NCI-H510A (cell line): ENCODE measurements at regions not wholly inside any gene's neighbourhood (a gene's known extent, or its start where the extent isn't known, plus 50 kb on each side); places are given as distances from the start of the nearest gene placed in this dataset.
"Not testable (repeated sequence)": the region's sequence is repeated elsewhere in the genome, so short reads cannot be mapped to it uniquely, and the experiment has no call there.

ENCODE experiments used
- DNase-seq: peaks from one replicate; lab custom pipeline; 2025; lab: John Stamatoyannopoulos, UW

DNA sequence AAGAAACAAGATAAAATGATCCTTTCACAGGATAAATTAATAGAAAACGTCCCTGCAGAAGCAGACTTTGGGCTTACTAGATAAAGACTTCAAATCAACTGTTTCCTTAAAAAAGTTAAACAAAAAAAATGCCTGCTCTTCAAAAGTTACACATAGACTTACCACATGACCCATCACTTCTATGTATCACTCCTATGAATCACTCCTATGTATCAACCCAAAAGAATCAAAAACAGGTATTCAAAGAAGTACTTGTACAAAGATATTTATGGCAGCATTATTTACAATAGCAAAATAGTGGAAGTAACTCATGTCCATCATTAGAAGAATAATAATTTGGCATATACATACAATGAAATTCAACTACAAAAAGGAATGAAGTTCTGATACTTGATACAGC lies 56.3 kb upstream of the PRDM9 start:
- no peak for DNase-seq

DNA sequence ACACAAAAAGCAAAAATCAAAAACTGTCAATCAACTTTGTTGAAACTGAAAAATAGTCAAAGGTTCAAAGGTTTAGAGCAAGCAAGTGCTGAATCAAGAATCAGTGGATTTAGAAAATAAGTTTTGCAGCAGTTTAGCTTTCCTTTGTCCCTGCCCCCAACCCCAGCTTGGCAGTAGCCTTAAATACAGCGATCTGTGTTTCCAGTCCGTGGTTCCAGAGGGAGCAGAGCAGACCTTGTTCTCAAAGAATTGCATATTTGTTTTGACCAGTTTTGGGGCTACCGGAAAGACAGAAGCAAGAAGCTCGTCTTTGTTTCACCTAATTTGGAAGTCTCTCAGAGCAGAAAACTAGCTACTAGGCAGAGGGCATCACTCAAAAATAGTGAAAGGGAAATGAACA lies 57.2 kb upstream of the PRDM9 start:
- DNase-seq: no peak

DNA sequence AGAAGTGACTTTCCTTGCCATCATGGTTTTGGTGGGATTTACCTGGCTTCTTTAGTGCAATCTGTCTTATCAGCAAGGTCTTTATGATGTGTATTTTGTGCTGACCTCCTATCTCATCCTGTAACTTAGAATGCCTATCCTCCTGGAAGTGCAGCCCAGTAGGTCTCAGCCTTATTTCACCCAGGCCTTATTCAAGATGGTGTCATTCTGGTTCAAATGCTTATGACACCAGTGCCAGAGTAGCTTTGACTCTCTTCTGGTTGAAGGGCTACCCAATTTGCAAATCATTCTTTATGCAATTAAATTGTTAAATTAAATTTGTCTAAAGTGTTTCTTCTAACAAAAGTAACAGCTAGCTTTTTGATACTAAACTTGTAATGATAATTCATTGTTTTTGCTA lies 58.8 kb upstream of the PRDM9 start:
- no peak for DNase-seq

DNA sequence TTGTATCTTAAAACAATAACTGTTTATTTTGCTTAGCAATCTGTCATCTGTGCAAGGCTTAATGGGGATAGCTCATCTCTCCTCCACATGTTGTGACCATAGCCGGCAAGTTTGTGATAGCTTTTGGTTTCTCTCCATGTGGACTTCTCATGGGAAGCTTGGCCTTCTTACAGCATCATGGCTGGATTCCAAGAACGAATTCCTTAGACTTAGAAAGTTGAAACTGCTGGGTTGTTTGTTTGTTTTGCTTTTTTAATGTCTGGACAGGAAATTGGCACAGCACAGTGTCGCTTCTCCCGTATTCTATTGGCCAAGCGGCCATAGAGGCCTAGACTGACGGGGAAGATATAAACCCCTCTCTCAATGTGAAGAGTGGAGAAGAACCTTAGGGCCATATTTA lies 61.0 kb upstream of the PRDM9 start:
- DNase-seq: no peak

DNA sequence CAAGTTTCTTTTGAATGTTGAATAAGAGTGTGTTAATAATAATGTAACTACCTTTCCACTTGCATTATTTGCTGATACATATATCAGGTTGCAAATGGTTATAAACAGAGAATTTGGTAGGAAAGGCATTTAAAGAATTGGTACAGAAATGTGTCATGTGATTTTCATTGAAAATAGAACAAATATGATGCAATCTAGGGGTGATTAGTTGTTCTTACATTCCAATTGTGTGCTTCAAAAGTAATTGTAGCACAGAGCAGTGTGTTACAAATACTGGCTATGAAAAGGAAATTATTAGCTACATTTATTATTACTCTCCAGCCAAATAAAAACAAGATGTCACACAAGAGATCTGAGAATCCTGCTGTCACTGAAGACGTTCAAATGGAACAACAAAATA lies 61.8 kb upstream of the PRDM9 start:
- DNase-seq: no peak

DNA sequence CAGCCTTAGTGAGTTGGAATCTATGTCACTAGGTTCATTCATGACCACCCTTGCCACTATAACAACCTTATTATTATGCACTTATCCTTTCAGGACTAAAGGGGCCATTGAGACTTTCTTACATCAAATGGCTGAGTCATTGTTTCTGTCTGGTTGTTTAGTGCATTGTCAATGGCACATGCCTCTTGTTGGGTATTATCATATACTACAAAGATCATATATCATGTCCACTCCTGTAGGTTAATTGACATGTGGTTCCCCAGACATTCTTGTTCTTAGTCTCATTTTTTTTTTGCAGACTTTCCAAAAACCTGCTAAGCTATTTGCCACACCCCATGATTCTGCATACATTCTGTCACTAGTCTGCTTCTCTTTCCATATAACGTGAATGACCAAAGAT lies 66.7 kb upstream of the PRDM9 start:
- DNase-seq: no peak

DNA sequence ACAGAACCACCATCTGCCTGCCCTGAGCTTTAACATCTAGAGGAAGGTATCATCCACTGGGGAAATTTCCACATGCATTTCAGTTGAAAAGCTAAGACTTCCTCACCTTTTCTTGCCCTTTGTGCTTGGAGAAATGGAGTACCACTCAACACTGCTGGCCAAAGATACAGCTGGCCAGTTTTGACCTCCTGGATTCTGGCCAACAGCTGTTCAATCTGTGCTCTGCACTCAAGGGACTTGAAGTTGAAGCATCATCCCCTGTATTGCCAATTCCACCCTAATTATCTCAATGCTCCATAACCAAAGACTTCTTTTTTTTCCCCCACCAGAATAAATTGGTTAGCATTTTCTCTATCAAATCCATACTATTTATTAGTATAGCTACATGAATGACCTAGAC lies 70.4 kb upstream of the PRDM9 start:
- no peak for DNase-seq

DNA sequence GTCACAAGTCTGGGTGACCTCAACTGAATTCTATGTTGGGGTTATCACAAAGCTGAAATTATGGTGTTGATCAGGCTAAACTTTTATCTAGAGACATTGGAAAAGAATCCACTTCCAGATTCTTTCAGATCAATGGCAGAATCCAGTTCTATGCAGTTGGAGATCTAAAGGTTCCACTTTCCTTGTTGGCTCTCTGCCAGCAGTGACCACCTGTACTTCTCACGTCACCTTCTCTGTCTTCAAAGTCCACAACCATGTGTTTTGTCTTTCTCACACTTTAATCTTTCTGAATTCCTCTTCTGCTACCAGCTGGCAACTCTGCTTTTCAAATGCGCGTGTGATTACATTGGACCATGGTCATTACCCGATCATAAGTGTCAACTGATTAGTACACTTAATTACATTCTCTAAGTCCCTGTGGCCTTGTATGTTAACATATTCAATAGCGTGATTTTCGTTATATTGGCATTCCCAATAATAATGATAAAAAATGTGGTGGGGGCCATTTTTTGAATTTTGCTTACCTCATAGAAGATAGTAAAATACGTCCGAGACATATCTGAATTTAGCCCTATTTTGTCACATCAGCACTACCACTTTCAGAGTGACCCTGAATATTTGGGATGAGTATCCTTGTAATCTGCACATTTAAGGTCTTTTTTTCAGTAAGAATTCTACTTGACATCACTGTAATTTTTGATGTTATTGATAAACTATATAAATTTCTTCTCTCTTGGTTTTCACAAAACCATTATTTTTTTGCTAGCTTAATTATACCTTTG lies 73.7 kb upstream of the PRDM9 start:
- DNase-seq: no peak

DNA sequence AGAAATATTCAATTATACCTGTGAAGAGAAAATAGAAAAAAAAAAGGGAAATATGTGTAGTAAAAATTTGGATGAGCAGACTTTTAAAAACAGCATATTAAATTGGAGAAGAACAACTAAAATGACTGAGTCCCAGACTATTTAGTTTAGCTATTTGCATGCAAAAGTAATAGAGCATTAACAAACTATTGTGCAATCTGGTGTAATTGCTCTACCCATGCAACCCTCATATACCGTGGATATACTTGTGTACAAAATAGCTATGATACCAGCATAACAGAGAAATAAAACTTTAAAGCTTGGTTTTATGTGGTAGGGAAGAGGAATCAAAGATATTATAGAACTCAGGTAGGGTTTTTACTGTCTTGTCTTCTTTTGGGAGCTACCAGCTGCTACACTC lies 78.7 kb upstream of the PRDM9 start:
- no peak for DNase-seq

DNA sequence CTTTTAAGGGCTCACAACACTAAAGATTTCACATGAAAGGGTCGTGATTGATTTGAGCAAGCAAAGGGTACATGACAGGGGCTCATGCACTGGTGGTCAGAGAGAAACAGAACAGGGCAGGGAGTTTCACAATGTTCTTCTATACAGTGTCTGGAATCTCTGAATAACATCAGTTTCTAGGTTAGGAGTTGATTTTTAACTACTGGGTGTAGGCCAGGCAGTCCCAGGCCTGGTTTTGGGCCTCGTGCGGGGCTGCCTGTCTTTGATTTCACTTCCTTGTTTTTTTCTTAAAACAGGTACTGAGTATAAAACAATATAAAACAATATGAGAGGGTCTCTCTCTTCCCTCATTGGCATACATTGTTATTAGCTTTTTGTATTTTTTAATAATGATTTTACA lies 87.2 kb upstream of the PRDM9 start:
- DNase-seq: not testable (repeated sequence)

DNA sequence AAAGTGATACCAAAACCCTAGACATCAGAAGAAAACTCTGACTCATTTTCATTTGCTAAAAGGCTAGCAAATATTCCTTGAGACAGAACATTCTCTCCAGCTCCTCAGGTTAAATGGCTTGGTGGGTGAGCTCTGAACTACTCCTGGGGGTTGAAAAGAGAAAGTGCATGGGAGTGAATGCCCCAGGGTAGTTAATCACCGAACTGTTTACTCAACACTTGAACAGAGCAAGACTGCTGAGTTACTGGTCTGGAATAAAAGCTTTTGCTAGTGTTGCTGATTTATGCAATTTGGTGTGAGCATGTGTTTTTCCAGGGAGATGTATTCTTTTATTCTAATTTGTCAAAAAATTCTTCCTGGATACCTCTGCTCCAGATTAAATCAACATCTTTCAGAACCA lies 88.3 kb upstream of the PRDM9 start:
- peak; percentile 19 for DNase-seq

DNA sequence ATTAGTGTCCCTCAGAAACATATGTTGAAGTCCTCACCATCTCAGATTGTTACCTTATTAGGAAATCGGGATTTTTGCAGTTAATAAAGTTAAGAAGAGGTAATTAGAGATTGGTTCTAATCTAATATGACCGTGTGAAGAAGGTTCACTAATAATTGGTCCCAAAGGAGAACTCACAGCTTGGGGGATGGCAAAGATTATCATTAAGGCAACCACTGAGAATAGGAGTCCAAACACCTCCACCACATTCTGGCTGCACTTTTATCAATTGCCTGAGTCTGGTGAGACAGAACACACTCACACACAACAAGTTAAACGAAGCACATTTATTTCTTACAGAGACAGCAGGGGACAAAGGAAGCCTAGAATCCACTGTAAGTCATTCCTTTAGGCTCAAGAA lies 94.9 kb upstream of the PRDM9 start:
- DNase-seq: no peak

DNA sequence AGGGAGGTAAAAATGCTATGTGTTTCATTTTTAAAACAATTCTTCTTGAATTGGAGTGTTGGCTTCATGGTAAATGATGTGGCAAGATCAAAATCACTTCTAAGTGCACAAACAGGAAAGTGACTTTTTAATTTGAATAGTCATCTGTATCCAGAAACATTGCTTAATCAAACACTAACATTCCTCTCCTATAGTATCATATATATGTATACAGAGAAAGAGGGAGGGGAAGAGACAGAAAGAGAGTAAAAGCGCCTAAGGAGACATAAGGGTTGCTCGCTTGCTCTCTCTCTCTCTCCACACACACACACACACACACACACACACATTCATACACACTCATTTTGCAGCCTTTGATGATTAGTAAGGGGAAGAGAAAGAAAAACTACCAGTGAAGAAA lies 95.4 kb upstream of the PRDM9 start:
- no peak for DNase-seq

DNA sequence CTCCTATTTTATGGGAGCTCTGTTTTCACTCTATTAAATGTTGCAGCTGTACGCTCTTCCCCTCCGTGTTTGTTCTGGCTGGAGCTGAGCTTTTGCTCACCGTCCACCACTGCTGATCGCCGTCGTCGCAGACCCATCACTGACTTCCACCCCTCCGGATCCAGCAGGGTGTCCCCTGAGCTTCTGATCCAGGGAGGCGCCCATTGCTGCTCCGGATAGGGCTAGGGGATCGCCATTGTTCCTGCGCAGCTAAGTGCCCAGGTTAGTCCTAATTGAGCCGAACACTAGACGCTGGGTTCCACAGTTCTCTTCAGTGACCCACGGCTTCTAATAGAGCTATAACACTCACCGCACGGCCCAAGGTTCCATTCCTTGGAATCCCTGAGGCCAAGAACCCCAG lies 96.2 kb upstream of the PRDM9 start:
- DNase-seq: no peak

DNA sequence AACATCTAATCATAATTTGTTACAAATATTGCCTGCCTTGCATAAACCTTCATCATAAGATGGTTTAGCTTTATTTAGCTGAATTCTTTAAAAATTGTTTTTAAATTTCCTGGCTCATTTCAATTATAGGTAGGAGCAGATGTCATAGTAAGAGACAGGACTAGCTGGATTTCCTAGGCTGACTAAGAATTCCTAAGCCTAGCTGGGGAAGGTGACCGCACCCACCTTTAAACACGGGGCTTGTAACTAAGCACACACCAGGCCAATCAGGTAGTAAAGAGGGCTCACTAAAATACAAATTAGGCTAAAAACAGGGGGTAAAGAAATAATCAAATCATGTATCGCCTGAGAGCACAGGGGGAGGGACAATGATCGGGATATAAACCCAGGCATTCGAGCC lies 96.6 kb upstream of the PRDM9 start:
- not testable (repeated sequence) for DNase-seq

DNA sequence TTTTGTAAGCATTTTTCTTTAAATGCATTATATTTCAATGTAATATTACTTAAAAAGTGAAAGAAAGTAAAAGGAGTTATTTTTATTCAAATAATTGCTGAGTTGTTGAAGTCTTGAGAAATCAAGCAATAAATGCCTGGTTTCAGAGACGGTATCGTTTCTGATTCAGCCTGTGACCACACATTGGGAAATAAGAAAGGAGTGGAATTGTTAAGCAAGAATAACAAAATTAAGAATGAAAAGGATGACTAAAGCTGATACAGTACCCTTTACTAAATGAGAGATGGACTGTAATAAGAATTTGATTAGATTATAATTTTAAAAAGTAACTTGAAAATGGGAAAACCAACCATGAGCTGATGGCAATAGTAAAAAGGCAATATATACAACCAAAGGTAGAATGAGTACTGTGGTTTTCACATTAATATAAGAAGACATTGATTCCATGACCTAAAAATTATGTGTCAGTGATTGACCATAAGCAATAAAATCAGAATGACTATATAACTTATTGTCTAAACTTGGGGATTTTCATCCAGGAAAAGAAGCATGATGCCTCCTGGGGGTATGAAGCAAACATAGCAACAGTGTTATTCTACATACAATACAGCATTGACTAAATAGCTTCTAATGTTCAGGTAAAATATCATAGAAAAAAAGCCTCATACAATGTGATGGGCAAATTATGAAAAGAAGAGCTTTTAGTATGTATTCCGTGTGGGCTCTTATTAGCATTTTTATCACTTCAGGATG lies 101.9 kb upstream of the PRDM9 start:
- DNase-seq: no peak

DNA sequence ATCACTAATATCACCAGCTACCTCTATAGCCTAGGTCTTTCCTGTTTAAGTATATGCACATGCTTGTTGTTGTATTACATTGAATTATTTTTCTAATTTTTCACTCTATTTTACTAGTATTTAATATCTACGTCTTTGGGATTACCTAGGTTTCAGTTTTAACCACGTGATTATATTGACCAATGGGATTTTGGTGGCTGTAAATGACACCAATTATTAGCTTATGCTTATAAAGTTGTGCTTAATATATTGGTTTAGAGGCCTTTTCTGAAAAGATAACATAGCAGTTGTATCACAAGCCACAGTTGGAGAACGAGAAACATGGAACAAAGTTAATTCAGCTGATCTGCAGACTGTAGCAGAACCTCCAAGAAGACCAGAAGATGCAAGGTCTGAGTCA lies 104.8 kb upstream of the PRDM9 start:
- no peak for DNase-seq

DNA sequence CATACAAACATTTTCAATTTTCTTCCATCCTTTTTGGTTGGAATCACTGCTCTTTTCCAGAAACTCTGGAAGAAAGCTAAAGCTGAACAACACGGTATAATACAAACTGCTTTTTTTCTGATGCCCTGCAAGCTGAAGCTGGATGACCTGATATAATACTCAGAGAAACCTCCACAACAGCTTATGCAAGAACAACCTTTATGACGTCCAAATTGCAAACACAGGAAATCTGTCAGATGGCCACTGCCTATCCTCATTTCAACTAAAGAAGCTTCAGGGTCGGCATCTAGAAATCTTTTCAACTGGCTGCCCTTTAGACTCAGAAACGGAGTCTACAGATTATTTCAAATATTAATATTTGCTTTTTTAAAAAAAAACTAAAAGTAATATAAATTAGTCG lies 106.5 kb upstream of the PRDM9 start:
- DNase-seq: no peak

DNA sequence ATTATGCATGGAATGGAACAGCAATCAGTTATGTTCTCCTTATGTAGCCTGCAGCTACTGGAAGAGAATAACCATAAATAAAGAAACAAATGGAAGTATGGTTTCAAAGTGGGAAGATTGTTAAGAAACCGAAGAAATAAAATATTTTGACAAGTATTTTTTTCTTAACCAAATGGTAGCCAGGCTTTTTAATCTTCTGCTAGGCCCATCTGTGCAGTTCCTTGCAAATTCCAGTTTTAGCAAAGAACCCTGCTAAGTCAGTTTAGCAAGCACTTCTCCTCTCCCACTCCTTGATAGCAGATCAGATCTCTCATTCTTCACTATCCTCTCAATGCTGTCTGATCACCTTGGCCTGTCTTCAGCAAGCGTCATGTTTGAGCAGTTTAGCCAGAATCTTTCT lies 111.1 kb upstream of the PRDM9 start:
- DNase-seq: no peak

DNA sequence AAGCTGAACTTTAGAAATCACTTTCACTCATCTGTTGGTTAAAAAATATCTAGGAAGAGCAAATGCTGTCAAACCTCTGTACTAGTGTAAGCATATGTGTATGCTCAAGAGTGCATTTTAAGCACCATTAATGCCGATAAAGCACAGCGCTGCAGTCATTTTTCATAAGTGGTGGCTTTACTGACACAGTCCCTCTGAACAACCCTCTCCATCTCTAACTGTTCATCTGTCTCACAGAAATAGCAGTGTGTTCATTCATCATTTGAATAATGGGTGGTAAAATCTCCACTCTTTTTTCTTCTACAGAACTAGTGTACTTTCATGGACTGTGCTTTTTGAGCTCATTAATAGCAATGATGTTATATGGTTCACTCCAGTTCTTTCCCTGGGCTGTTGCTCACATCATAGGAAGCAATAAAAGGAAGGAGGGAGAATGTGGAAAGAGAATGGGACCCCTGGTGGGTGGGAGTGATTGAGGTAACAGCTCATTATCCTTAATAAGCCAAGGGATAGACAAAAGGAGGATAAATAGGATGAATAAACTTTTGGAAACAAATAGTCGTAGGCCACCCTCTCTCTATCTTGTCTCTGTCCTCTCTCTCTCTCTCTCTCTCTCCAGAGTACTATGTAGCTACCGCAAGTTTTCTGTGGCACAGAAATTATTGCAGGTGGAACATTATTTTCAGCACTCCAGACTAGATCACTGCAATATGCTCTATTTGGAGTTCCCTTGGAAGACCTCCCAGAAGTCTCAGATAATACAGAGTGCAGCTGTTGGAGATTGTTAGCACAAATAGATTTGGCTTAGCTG lies 117.9 kb upstream of the PRDM9 start:
- no peak for DNase-seq

DNA sequence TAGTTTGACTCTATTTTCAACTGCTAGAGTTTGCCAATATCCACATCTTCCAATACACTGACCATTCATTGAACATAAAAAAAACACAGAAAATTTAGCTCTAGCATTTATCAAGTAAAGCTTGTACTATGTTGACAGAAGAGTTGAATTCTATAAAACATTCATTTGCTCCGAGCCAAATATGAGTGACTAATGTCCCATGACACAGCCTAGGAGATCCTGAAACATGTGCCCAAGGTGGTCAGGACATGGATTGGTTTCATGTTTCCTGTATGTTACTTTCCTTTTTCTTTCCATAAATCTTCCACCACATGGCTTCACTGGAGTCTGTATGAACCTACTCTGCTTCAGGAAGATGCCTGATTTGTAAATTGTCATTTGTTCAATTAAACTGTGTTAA lies 122.4 kb upstream of the PRDM9 start:
- no peak for DNase-seq

DNA sequence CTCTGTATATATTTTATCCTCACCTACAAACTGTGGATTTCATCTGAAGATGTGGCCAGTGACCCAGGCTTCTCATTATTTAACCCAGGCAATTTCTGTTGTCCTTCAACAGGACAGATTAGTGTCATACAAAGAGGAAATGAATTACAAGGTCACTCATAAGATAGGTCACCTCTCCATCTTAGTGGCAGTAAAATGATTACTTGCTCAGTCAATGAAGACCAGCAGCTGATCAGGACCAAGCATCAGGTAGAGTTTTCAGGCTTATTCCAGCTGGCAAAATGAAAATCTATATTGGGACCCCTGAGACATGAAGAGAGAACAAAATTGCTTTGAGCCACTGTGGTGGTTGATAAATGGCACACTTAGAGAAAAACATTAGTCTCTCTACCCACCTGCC lies 135.2 kb upstream of the PRDM9 start:
- no peak for DNase-seq

DNA sequence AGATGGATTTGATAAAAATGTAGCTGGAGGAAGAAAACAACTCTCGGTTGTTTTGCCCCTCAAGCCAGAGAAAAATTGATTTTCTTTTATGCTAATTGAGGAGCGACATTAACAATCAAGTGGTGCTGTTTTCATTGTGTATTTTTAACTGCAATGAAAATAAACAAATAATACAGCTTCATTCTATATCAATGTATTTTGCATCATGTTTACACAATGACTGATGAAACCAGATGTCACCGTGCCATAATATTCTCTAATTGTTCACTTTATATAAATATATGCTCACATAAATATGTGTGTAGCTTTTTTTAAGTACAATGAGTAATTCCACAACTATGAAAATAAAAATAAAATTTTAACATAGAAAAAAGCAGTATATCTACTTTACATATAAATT lies 139.0 kb upstream of the PRDM9 start:
- no peak for DNase-seq
